Glomerular visceral epithelial cell (primary cell): ENCODE measurements at regions not wholly inside any gene's neighbourhood (a gene's known extent, or its start where the extent isn't known, plus 50 kb on each side); places are given as distances from the start of the nearest gene placed in this dataset.
A peak's percentile ranks its signal among the peaks of the same experiment; 100 is the strongest.

Experiments used
- DNase-seq: peaks from one replicate; pipeline ENCODE4 v3.0.0-alpha.2; 2016; ENCODE audit errors: extremely low spot score

- DNase-seq = no peak
These were observed 484.8 kb upstream of the ID2 start for GRCh38 chr2:8197101-8197500.

GRCh38 chr2:8197825-8198224 lies 484.0 kb upstream of the ID2 start:
- no peak for DNase-seq

GRCh38 chr2:8198766-8199382 lies 483.0 kb upstream of the ID2 start:
- no peak for DNase-seq

GRCh38 chr2:8202132-8202531 lies 479.7 kb upstream of the ID2 start:
- DNase-seq = peak; percentile 16

GRCh38 chr2:8203364-8203763 lies 478.5 kb upstream of the ID2 start:
- DNase-seq = no peak

GRCh38 chr2:8204711-8205110 lies 477.1 kb upstream of the ID2 start:
- no peak for DNase-seq

- DNase-seq = no peak
These were observed 472.4 kb upstream of the ID2 start for GRCh38 chr2:8209494-8209893.

GRCh38 chr2:8211384-8211783 lies 470.5 kb upstream of the ID2 start:
- DNase-seq = no peak

- DNase-seq = no peak
These were observed 469.6 kb upstream of the ID2 start for GRCh38 chr2:8212239-8212638.

- DNase-seq = no peak
These were observed 467.7 kb upstream of the ID2 start for GRCh38 chr2:8214036-8214615.

GRCh38 chr2:8215159-8215863 lies 466.5 kb upstream of the ID2 start:
- DNase-seq = no peak

- DNase-seq = no peak
These were observed 465.9 kb upstream of the ID2 start for GRCh38 chr2:8215982-8216381.

- no peak for DNase-seq
These were observed 465.5 kb upstream of the ID2 start for GRCh38 chr2:8216397-8216796.

- no peak for DNase-seq
These were observed 464.3 kb upstream of the ID2 start for GRCh38 chr2:8217468-8218030.

GRCh38 chr2:8219096-8219495 lies 462.8 kb upstream of the ID2 start:
- DNase-seq = no peak

GRCh38 chr2:8219631-8220355 lies 462.1 kb upstream of the ID2 start:
- DNase-seq = no peak

GRCh38 chr2:8222979-8223694 lies 458.7 kb upstream of the ID2 start:
- no peak for DNase-seq

- no peak for DNase-seq
These were observed 458.0 kb upstream of the ID2 start for GRCh38 chr2:8223695-8224346.

GRCh38 chr2:8224347-8225190 lies 457.3 kb upstream of the ID2 start:
- no peak for DNase-seq

GRCh38 chr2:8225266-8225665 lies 456.6 kb upstream of the ID2 start:
- no peak for DNase-seq
